Trophoblast cell (in vitro differentiated cells and primary cell): ENCODE measurements at regions not wholly inside any gene's neighbourhood (a gene's known extent, or its start where the extent isn't known, plus 50 kb on each side); places are given as distances from the start of the nearest gene placed in this dataset.

Source experiments
- DNase-seq, 2 donors: peaks; one replicate each; pipeline ENCODE4 v3.0.0-alpha.2; 2016
- H2AFZ ChIP-seq: 2 replicates; pipeline ENCODE4 v1.6.1; 2013; ENCODE audit warnings: low read length, moderate library complexity, mild to moderate bottlenecking; ENCODE audit not compliant: insufficient read depth, poor library complexity
- H2AK5ac ChIP-seq: 2 replicates; pipeline ENCODE4 v1.6.1; 2013; ENCODE audit warnings: mild to moderate bottlenecking, low read length
- H2BK120ac ChIP-seq: 2 replicates; pipeline ENCODE4 v1.6.1; 2013; ENCODE audit warnings: low read length, mild to moderate bottlenecking, moderate library complexity; ENCODE audit not compliant: insufficient read depth, poor library complexity
- H2BK12ac ChIP-seq: 2 replicates; pipeline ENCODE4 v1.6.1; 2013; ENCODE audit warnings: mild to moderate bottlenecking, low read length, moderate library complexity
- H2BK5ac ChIP-seq: 2 replicates; pipeline ENCODE4 v1.6.1; 2013; ENCODE audit warnings: low read length, low read depth, moderate library complexity, mild to moderate bottlenecking; ENCODE audit not compliant: poor library complexity
- H3K14ac ChIP-seq: 2 replicates; pipeline ENCODE4 v1.6.1; 2013; ENCODE audit warnings: mild to moderate bottlenecking, low read length
- H3K18ac ChIP-seq: 2 replicates; pipeline ENCODE4 v1.6.1; 2013; ENCODE audit warnings: mild to moderate bottlenecking, low read length
- H3K23ac ChIP-seq: 2 replicates; pipeline ENCODE4 v1.6.1; 2013; ENCODE audit warnings: low read length
- H3K27ac ChIP-seq: 2 replicates; pipeline ENCODE4 v1.5.1; 2013; ENCODE audit warnings: low read depth, mild to moderate bottlenecking, inconsistent platforms, low read length, moderate library complexity
- H3K27me3 ChIP-seq: 2 replicates; pipeline ENCODE4 v1.6.1; 2013; ENCODE audit warnings: inconsistent platforms, mild to moderate bottlenecking, low read length, moderate library complexity; ENCODE audit not compliant: insufficient read depth
- H3K36me3 ChIP-seq, 2 experiments: 1 replicate in 1 of 2; 2 replicates in 1 of 2; pipeline ENCODE4 v1.6.1; 2013; ENCODE audit warnings: low read length in 2 of 2, mild to moderate bottlenecking in 2 of 2, moderate library complexity in 1 of 2; ENCODE audit not compliant: insufficient read depth in 2 of 2, control insufficient read depth in 1 of 2
- H3K4ac ChIP-seq: 2 replicates; pipeline ENCODE4 v1.6.1; 2013; ENCODE audit warnings: low read depth, mild to moderate bottlenecking, low read length, moderate library complexity
- H3K4me1 ChIP-seq, 2 experiments: 1 replicate in 1 of 2; 2 replicates in 1 of 2; pipeline ENCODE4 v1.6.1; 2013; ENCODE audit warnings: low read length in 2 of 2, mild to moderate bottlenecking in 2 of 2, moderate library complexity in 1 of 2; ENCODE audit not compliant: insufficient read depth in 2 of 2, control insufficient read depth in 1 of 2
- H3K4me2 ChIP-seq: 2 replicates; pipeline ENCODE4 v1.6.1; 2013; ENCODE audit warnings: inconsistent platforms, mild to moderate bottlenecking, low read length, moderate library complexity
- H3K4me3 ChIP-seq: 2 replicates; pipeline ENCODE4 v1.5.1; 2013; ENCODE audit warnings: mild to moderate bottlenecking, low read depth, low read length, inconsistent platforms
- H3K79me1 ChIP-seq: one replicate; pipeline ENCODE4 v1.6.1; 2013; ENCODE audit warnings: low read length
- H3K79me2 ChIP-seq: 2 replicates; pipeline ENCODE4 v1.6.1; 2013; ENCODE audit warnings: low read length, mild to moderate bottlenecking; ENCODE audit not compliant: control insufficient read depth, insufficient read depth, poor library complexity
- H3K9ac ChIP-seq: 2 replicates; pipeline ENCODE4 v1.6.1; 2013; ENCODE audit warnings: mild to moderate bottlenecking, low read length
- H3K9me3 ChIP-seq: 2 replicates; pipeline ENCODE4 v1.6.1; 2013; ENCODE audit warnings: low read depth, mild to moderate bottlenecking, control low read depth, inconsistent platforms, low read length; ENCODE audit not compliant: insufficient read depth
- H4K12ac ChIP-seq: 2 replicates; pipeline ENCODE4 v1.6.1; 2013; ENCODE audit warnings: low read depth, mild to moderate bottlenecking, low read length, moderate library complexity
- H4K8ac ChIP-seq: 2 replicates; pipeline ENCODE4 v1.6.1; 2013; ENCODE audit warnings: low read depth, mild to moderate bottlenecking, low read length, moderate library complexity
- H4K91ac ChIP-seq: one replicate; pipeline ENCODE4 v1.6.1; 2013; ENCODE audit warnings: low read depth, mild to moderate bottlenecking, low read length, moderate library complexity
- WGBS: extraction: QIAGEN DNeasy Blood & Tissue Kit; methylation state at CpG from one replicate; pipeline ENCODE4 v1.1.7; 2013; ENCODE audit warnings: missing lambda C conversion rate; ENCODE audit not compliant: insufficient read length, insufficient coverage; ENCODE audit errors: extremely low coverage; 5-methylcytosine and 5-hydroxymethylcytosine counted together

GRCh38 chr20:39880890-39881289 is 808.1 kb downstream of the MAFB start:
- H3K9ac ChIP-seq, result no peak overlapping the region
- H4K8ac ChIP-seq, result no peak overlapping the region
- H3K27ac ChIP-seq, result no peak overlapping the region
- H3K14ac ChIP-seq, result no peak overlapping the region
- H3K4me3 ChIP-seq, result no peak overlapping the region
- no peaks in the 10 kb centered on the region for H3K9me3 ChIP-seq
- no peak overlapping the region for H2BK5ac ChIP-seq
- no CpG with 5 or more reads among the region's 4 CpGs for WGBS
- peaks cover 12% of the 10 kb centered on the region for H3K79me1 ChIP-seq
- H2AK5ac ChIP-seq, result no peak overlapping the region
- no peak overlapping the region for H4K12ac ChIP-seq
- H3K27me3 ChIP-seq, result no peaks in the 10 kb centered on the region
- no peaks in the 10 kb centered on the region for H3K36me3 ChIP-seq
- no peak overlapping the region for H3K4me2 ChIP-seq
- H3K23ac ChIP-seq, result no peak overlapping the region
- H2BK120ac ChIP-seq, result no peak overlapping the region
- H2BK12ac ChIP-seq, result no peak overlapping the region
- H3K4ac ChIP-seq, result no peak overlapping the region
- no peak for DNase-seq
- H3K79me2 ChIP-seq, result no peaks in the 10 kb centered on the region
- H3K4me1 ChIP-seq, result peaks cover 10 to 17% of the 10 kb centered on the region in 2 experiments
- no peak overlapping the region for H3K18ac ChIP-seq
- no peak overlapping the region for H4K91ac ChIP-seq
- no peak overlapping the region for H2AFZ ChIP-seq

- H3K4ac ChIP-seq, result no peak overlapping the region
- no peak overlapping the region for H4K12ac ChIP-seq
- H2BK5ac ChIP-seq, result no peak overlapping the region
- no peak overlapping the region for H2BK120ac ChIP-seq
- no CpG with 5 or more reads among the region's 2 CpGs for WGBS
- no peak overlapping the region for H4K91ac ChIP-seq
- no peak overlapping the region for H3K23ac ChIP-seq
- no peaks in the 10 kb centered on the region for H3K79me2 ChIP-seq
- H3K27me3 ChIP-seq, result no peaks in the 10 kb centered on the region
- H3K18ac ChIP-seq, result no peak overlapping the region
- no peak overlapping the region for H2BK12ac ChIP-seq
- H3K4me1 ChIP-seq, result peaks cover 14 to 18% of the 10 kb centered on the region in 2 experiments
- no peak overlapping the region for H3K27ac ChIP-seq
- H2AFZ ChIP-seq, result no peak overlapping the region
- H3K14ac ChIP-seq, result no peak overlapping the region
- no peak overlapping the region for H3K4me3 ChIP-seq
- H3K9ac ChIP-seq, result no peak overlapping the region
- no peak overlapping the region for H3K4me2 ChIP-seq
- H3K36me3 ChIP-seq, result no peaks in the 10 kb centered on the region
- H2AK5ac ChIP-seq, result no peak overlapping the region
- peaks cover 10% of the 10 kb centered on the region for H3K79me1 ChIP-seq
- H4K8ac ChIP-seq, result no peak overlapping the region
- no peaks in the 10 kb centered on the region for H3K9me3 ChIP-seq
- DNase-seq, result no peak
Observed at GRCh38 chr20:39879296-39879695, 809.7 kb downstream of the MAFB start.

GRCh38 chr20:39878809-39879208 is 810.2 kb downstream of the MAFB start:
- H3K18ac ChIP-seq, result no peak overlapping the region
- H2AFZ ChIP-seq, result no peak overlapping the region
- H4K12ac ChIP-seq, result no peak overlapping the region
- no peak overlapping the region for H4K91ac ChIP-seq
- no peak overlapping the region for H3K4ac ChIP-seq
- no peak overlapping the region for H3K14ac ChIP-seq
- H3K79me2 ChIP-seq, result no peaks in the 10 kb centered on the region
- H3K27ac ChIP-seq, result no peak overlapping the region
- no peaks in the 10 kb centered on the region for H3K9me3 ChIP-seq
- no peak overlapping the region for H2BK120ac ChIP-seq
- no peaks in the 10 kb centered on the region for H3K36me3 ChIP-seq
- H3K4me2 ChIP-seq, result no peak overlapping the region
- no peaks in the 10 kb centered on the region for H3K27me3 ChIP-seq
- H4K8ac ChIP-seq, result no peak overlapping the region
- H3K79me1 ChIP-seq, result peaks cover 10% of the 10 kb centered on the region
- DNase-seq, result no peak
- peaks cover 14 to 18% of the 10 kb centered on the region in 2 experiments for H3K4me1 ChIP-seq
- WGBS, result no CpG with 5 or more reads among the region's 2 CpGs
- no peak overlapping the region for H3K9ac ChIP-seq
- no peak overlapping the region for H2AK5ac ChIP-seq
- H2BK5ac ChIP-seq, result no peak overlapping the region
- no peak overlapping the region for H3K23ac ChIP-seq
- H2BK12ac ChIP-seq, result no peak overlapping the region
- no peak overlapping the region for H3K4me3 ChIP-seq

GRCh38 chr20:39878320-39878719 is 810.7 kb downstream of the MAFB start:
- no peak overlapping the region for H3K18ac ChIP-seq
- H3K27ac ChIP-seq, result no peak overlapping the region
- H3K27me3 ChIP-seq, result no peaks in the 10 kb centered on the region
- DNase-seq, result no peak
- H2BK5ac ChIP-seq, result no peak overlapping the region
- no peak overlapping the region for H3K4me2 ChIP-seq
- H3K79me1 ChIP-seq, result peaks cover 10% of the 10 kb centered on the region
- H2AK5ac ChIP-seq, result no peak overlapping the region
- H4K91ac ChIP-seq, result no peak overlapping the region
- H3K4ac ChIP-seq, result no peak overlapping the region
- H2BK120ac ChIP-seq, result no peak overlapping the region
- no peaks in the 10 kb centered on the region for H3K9me3 ChIP-seq
- no peak overlapping the region for H2BK12ac ChIP-seq
- no peaks in the 10 kb centered on the region for H3K36me3 ChIP-seq
- H4K8ac ChIP-seq, result no peak overlapping the region
- no peaks in the 10 kb centered on the region for H3K79me2 ChIP-seq
- H3K4me1 ChIP-seq, result peaks cover 14 to 18% of the 10 kb centered on the region in 2 experiments
- H3K23ac ChIP-seq, result no peak overlapping the region
- H3K4me3 ChIP-seq, result no peak overlapping the region
- no peak overlapping the region for H2AFZ ChIP-seq
- no peak overlapping the region for H3K14ac ChIP-seq
- no CpG with 5 or more reads among the region's 2 CpGs for WGBS
- no peak overlapping the region for H4K12ac ChIP-seq
- H3K9ac ChIP-seq, result no peak overlapping the region
